ENCODE measurements at regions not wholly inside any gene's neighbourhood (a gene's known extent, or its start where the extent isn't known, plus 50 kb on each side); places are given as distances from the start of the nearest gene placed in this dataset.

- TF ChIP-seq, protein P1, sequence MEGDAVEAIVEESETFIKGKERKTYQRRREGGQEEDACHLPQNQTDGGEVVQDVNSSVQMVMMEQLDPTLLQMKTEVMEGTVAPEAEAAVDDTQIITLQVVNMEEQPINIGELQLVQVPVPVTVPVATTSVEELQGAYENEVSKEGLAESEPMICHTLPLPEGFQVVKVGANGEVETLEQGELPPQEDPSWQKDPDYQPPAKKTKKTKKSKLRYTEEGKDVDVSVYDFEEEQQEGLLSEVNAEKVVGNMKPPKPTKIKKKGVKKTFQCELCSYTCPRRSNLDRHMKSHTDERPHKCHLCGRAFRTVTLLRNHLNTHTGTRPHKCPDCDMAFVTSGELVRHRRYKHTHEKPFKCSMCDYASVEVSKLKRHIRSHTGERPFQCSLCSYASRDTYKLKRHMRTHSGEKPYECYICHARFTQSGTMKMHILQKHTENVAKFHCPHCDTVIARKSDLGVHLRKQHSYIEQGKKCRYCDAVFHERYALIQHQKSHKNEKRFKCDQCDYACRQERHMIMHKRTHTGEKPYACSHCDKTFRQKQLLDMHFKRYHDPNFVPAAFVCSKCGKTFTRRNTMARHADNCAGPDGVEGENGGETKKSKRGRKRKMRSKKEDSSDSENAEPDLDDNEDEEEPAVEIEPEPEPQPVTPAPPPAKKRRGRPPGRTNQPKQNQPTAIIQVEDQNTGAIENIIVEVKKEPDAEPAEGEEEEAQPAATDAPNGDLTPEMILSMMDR (IDR thresholded peaks at IDR 0.05) = no peak
- TF ChIP-seq POLR2A (IDR thresholded peaks at IDR 0.05) (no peak), EP300 (IDR thresholded peaks at IDR 0.05) (no peak)
Observed at GRCh38 chr5:67350185-67350584, 153.6 kb upstream of the CD180 start.
